H7 (cell line): ENCODE measurements at regions not wholly inside any gene's neighbourhood (a gene's known extent, or its start where the extent isn't known, plus 50 kb on each side); places are given as distances from the start of the nearest gene placed in this dataset.

Source experiments
- DNase-seq: peaks from one replicate; pipeline ENCODE4 v3.0.0; 2012
- H3K27me3 ChIP-seq: 2 replicates; pipeline ENCODE4 v1.6.0; 2011; ENCODE audit warnings: mild to moderate bottlenecking, low read length; ENCODE audit not compliant: control insufficient read depth, insufficient read depth
- H3K36me3 ChIP-seq: replicated peaks from 2 replicates; pipeline ENCODE4 v1.5.1; 2011; ENCODE audit warnings: low read length; ENCODE audit not compliant: control insufficient read depth, insufficient read depth
- H3K4me3 ChIP-seq: 2 replicates; pipeline ENCODE4 v1.5.1; 2011; ENCODE audit warnings: low read depth, mild to moderate bottlenecking, control low read depth, low read length, moderate library complexity; ENCODE audit not compliant: insufficient read depth

DNA sequence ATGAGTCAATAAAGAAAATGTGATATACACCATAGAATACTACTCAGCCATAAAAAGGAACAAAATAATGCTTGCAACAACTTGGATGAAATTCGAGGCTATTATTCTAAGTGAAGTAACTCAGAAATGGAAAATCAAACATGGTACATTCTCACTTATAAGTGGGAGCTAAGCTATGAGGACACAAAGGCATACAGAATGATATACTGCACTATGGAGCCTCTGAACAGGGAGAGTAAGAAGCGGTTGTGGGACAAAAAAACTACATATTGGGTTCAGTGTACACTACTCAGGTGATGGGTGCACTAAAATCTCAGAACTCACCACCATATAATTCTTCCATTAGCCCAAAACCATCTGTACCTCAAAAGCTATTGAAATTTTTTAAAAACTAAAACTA is 68.8 kb upstream of the AKAP13 start:
- Histone ChIP-seq H3K36me3 (no peaks in the 10 kb centered on the region), H3K4me3 (no peak overlapping the region), H3K27me3 (no peaks in the 10 kb centered on the region)
- no peak for DNase-seq

DNA sequence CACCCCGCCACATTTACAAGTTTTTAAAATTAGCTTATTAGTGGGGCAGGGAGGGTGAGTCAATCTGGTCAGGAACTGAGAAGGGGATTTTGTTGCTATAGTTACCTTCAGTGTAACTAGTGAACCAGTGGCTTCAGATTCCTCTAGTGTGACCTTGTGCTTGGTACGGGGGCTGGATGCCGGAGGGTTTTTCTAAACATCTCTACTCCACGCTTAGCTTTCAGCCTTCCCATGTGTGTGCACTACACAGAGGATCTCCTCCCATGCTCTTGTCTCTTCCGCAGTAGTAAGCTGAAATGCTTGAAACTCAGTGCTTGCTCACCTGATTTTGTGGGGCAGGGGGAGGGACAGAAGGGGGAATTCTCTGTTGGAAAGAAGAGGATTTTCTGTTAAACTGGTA is 67.9 kb upstream of the AKAP13 start:
- Histone ChIP-seq H3K27me3 (no peaks in the 10 kb centered on the region), H3K4me3 (no peak overlapping the region), H3K36me3 (no peaks in the 10 kb centered on the region)
- no peak for DNase-seq

DNA sequence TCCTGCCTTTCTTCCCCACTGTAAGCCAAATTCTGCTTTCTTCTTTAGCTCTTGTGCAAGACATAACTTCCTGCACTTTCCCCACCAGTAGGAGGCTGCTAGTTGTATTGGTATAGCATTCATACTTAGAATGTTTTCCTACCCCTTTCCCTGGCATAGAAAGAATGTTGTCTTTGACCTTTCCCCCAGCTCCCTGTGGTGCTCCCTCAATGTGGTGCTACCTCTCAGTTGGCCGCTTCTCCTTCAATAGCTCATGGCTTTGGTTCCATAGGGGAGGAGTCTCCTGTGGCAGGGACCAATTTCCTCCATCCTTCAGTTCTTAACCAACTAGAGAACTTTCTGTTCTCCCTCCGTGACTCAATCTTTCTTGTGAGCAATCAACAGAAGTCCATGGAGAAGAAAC is 67.5 kb upstream of the AKAP13 start:
- Histone ChIP-seq H3K4me3 (no peak overlapping the region), H3K27me3 (no peaks in the 10 kb centered on the region), H3K36me3 (no peaks in the 10 kb centered on the region)
- peak; percentile 49 for DNase-seq

DNA sequence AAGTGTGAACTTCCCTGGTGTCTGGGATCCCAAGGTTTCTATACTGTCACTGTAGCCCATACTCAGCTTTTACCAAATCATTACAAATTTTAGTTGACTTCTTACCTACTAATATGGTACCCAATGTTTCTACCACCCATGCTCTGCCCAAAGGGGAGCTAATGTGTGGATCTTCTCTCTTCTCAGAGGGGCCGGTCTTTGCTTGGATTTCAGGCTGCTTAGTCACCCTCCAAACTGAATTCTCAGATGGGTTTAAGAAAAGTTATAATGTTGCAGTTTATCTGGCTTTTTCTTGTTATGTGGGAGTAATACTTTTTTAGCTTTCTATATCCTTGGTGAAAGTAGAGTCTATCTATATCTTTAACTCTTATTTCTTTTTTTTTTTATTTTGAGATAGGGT is 67.1 kb upstream of the AKAP13 start:
- Histone ChIP-seq H3K27me3 (no peaks in the 10 kb centered on the region), H3K36me3 (no peaks in the 10 kb centered on the region), H3K4me3 (no peak overlapping the region)
- DNase-seq, result no peak

DNA sequence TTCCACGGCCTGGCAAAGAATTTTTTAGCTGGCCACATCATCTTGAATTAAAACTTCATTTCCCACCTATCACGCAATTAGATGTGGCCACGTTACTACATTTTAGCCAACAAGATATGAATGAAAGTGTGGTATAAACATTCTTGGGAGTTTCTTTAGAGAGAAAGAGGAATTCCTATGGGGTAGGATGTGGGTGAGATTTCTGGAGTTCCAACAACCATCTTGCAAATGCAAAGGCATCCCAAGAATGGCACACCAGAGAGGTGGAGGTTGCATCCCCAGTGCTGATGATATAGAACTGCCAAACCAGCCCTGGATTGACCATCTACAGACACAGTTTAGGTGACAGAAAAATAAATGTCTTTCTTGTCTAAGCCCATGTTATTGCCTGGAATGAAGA is 66.3 kb upstream of the AKAP13 start:
- H3K4me3 ChIP-seq, result no peak overlapping the region
- no peak for DNase-seq
- no peaks in the 10 kb centered on the region for H3K27me3 ChIP-seq
- H3K36me3 ChIP-seq, result no peaks in the 10 kb centered on the region

DNA sequence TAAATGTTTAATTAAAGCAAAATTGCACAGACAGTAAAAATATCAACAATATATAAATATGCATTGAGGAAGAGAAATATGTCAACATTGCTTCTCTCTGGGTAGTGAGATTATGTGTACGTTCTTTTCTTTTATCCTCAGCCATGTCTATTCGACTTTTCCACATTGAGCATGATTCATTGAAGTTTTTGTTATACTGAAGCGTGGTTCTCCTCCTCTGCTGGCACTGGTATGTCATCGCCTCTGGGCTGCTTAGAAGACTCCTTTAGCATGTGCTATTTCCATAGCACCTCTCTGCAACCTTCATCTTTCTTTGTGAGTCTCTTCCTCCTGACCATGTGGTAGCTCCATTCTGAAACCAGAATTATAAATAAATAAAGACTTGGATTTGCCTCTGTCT is 65.8 kb upstream of the AKAP13 start:
- DNase-seq, result no peak
- Histone ChIP-seq H3K4me3 (no peak overlapping the region), H3K27me3 (no peaks in the 10 kb centered on the region), H3K36me3 (no peaks in the 10 kb centered on the region)

DNA sequence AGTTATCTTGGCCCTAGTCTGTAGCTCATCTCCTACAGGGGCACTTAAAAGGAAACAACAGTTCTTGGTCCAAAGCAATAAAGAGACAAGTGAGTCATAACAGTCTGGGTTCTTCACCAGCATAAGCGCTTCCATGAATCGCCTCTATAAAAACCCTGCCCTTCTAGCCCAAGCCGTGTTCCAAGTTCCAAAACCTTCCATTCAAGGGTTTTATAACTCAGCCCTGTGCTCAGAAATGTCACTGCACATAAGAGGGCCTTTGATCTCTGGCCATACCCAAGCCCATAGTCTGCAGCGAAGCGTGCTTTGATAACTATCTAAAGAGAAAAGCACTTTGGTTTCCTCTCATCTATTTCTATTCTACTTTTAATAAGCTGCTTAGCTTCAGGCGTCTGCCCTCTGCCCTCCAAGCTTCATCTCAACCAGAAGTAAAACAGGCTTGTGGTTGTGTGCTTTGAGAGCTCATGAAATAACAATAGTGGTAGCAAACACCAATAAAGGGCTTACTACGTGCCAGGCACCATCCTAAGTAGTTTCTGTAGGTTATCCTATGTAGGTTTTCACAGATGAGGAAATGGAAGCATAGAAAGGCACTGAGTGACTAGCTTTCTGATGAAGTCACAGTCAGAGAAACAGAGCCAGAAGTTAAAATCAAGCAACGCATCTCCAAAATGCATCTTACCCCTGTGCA is 64.0 kb upstream of the AKAP13 start:
- Histone ChIP-seq H3K36me3 (no peaks in the 10 kb centered on the region), H3K4me3 (no peak overlapping the region), H3K27me3 (no peaks in the 10 kb centered on the region)
- DNase-seq, result no peak

DNA sequence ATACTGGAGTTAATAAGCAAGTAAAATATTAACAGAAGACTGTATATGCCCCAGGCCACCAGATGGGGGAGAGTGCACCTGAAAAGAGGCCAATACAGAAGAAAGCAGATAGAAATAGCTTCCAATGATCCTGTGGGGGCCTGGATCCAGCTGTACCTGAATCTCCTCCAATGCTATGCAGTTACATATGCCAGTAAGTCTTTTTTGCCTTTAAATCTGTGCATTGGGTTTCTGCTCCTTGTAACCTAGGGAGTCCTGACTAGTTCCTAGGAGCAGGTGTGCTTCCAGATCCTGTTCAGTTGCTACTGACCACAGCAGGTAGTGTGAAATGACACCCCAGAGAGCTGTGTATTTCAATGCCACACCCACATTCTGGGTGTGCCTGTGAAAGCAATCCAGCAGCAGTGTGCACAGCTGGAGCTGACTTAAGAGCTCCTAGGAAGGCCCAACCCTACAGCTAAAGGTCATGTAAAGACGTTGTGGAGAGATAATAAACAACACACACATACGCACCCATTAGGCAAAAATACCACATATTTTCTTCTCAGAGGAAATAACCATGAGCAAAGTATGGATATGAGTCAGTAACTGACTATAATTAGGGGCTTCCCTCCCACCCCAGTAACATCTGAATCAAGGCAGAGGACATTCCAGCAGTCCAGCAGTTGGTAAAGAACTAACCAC is 62.2 kb upstream of the AKAP13 start:
- Histone ChIP-seq H3K36me3 (no peaks in the 10 kb centered on the region), H3K4me3 (no peak overlapping the region), H3K27me3 (no peaks in the 10 kb centered on the region)
- no peak for DNase-seq

DNA sequence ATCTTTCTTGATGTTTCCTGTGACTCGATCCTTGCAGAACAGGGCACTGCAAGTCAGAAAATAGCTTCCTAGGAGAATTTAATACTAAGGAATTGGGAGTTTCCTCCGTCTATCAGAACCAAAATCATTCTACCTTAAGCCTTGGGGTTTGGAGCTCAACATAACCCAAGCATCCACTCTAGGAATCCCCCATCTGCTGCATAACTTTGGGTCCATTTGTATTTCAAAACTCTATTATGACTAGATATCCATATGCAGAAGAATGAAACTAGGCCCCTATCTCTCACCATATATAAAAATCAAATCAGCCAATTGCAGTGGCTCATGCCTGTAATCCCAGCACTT is 61.7 kb upstream of the AKAP13 start:
- no peaks in the 10 kb centered on the region for H3K27me3 ChIP-seq
- H3K36me3 ChIP-seq, result no peaks in the 10 kb centered on the region
- no peak for DNase-seq
- no peak overlapping the region for H3K4me3 ChIP-seq

DNA sequence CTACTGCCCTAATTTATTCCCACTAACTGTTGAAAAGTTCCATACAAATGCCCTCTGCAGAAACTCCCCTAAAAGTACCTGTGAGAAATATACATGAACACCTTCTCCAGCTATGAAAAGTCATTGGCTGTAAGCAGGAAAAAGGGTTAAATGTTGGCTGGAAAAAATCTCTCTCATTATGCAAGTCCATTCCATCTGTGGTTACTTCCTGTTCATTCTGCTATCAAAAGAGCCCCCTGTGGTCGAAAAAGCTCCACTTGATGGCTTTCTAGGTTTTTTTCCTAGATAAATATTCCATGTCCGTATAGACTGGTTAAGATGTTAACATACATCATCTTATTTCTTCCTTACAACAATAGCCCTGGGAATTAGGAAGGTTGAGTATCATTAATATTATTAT is 56.2 kb upstream of the AKAP13 start:
- Histone ChIP-seq H3K4me3 (no peak overlapping the region), H3K27me3 (no peaks in the 10 kb centered on the region)

DNA sequence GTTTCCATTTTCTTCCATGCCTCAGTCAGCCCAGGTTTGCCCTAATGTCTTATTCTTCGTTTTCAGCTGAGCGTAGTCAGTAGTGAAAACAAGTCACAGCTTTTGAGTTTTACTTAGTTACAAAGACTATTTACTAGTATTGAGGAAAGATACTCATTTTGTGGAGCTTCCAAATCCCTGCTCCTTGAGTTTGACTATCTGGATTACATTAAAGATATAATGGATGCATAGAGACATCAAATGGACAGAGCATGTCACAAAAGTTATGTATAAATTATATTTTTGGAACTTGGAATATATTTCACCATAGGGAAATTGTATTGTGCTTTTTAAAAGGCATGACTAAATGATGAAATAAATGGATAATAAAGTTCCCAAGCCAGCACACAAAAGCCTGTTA is 54.6 kb upstream of the AKAP13 start:
- Histone ChIP-seq H3K36me3 (no peaks in the 10 kb centered on the region), H3K4me3 (no peak overlapping the region), H3K27me3 (no peaks in the 10 kb centered on the region)
- DNase-seq, result no peak

More for the DNA sequence above, 56.2 kb upstream of the AKAP13 start:
- no peaks in the 10 kb centered on the region for H3K36me3 ChIP-seq
- DNase-seq, result no peak

DNA sequence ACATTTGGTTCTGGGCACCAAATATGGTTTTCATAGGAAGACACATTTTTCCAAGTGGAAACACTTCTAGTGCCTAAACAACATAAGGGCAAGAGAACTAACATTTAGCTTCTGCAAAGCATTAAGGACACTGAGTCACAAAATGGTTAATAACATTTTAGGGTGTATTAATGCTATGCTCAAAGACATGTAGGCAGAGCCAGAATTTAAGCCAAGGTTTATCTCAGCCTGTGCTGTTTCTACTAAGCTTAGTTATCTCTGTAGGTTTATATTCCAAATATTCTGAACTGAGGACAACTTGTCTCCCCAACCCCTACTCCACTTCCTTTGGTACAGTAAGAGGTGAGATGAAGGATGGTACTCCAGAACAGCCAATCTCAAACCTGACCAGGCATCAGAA is 54.1 kb upstream of the AKAP13 start:
- no peaks in the 10 kb centered on the region for H3K27me3 ChIP-seq
- DNase-seq, result no peak
- H3K4me3 ChIP-seq, result no peak overlapping the region
- no peaks in the 10 kb centered on the region for H3K36me3 ChIP-seq

DNA sequence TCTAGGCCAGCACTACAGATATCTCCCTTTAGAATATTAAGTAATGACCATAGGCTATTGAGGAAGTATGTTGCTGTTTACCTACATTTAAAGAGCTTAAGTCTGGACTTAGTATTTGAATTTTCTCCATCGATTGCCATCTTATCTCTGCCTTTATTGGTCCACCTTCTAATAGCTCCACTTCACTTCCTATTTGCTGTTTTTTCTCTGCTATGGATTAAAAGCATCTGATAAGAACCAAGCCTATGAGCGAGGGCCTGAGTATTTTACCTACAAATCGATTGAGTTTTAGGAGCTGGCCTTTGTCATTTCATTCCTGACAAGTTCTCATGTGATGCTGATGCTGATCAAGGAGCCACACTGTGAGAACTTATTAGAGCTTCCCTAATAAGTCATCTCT is 52.6 kb upstream of the AKAP13 start:
- no peak for DNase-seq
- H3K27me3 ChIP-seq, result no peaks in the 10 kb centered on the region
- H3K4me3 ChIP-seq, result no peak overlapping the region
- no peaks in the 10 kb centered on the region for H3K36me3 ChIP-seq

DNA sequence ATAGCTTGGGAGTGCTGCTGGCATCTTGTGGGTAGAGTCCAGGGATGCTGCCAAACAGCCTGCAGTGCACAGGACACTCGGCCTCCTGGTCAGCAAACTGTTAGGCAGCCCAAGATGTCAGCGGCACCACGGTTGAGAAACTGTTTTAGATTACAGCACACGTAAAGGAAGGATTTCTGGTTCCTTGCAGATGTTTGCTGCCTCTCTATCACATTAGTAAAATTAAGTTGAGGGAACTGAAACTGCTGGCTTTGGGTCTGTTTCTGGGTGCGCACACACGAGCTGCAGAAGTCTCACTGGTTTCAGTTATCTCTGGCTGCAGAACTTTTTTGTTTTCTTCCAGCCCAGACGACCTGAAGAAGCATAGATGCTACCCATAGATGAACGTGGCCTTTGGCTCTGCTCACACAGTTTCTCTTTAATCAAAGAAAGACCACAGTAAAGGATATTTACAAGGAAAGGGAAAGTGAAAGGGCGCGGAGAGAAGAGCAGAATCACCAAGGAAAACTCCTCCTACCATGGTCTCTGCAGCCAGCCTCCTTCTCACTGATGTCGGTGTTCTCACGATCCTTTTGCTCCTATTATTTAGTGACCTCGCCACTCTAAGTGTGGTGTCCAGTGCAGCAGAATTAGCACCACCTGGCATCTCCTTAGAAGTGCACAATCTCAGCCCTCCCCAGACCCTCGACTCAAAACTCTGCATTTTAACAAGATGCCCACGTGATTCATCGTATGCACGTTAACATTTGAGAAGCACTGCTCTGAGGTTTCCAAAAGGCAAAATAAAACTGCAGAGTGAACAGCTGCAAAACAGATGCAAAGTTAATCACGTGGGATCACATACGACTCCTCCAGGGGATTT is 50.6 kb upstream of the AKAP13 start:
- Histone ChIP-seq H3K36me3 (no peaks in the 10 kb centered on the region), H3K4me3 (no peak overlapping the region), H3K27me3 (no peaks in the 10 kb centered on the region; the same call in 1 of the 2 replicates)
- no peak for DNase-seq
